NOMO-1 treated with DMSO at 0.1 percent for 48 hours (cell line): ENCODE measurements at regions not wholly inside any gene's neighbourhood (a gene's known extent, or its start where the extent isn't known, plus 50 kb on each side); places are given as distances from the start of the nearest gene placed in this dataset.

Source experiments
- DNase-seq: peaks from one replicate; lab custom pipeline; 2025; ENCODE audit not compliant: unreplicated experiment; lab: John Stamatoyannopoulos, UW

GRCh38 chr5:4212981-4213819 is 617.6 kb downstream of the IRX1 start:
- DNase-seq, result no peak

- no peak for DNase-seq
Measured at GRCh38 chr5:4215143-4215542, 619.5 kb downstream of the IRX1 start.

GRCh38 chr5:4216142-4216541 is 620.5 kb downstream of the IRX1 start:
- DNase-seq, result no peak

DNA sequence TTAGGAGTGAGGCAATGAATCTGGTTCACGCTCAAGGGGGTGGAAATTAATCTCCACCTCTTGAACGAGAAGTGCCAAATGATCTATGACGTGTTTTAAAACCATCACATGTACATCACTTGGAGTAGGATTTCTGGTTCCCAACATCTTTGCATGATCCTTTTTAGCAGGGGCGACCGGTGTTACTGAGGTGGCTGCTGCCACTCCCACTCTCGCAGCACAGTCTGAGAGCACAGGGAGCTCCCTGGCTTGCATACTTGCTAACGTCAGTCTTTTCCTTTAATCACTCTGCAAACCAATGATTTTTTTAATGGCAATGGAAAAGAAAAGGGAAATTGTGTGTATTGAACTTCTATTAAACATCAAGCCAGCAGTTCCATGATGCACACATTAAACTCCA is 624.4 kb downstream of the IRX1 start:
- no peak for DNase-seq

- DNase-seq, result no peak
Measured at GRCh38 chr5:4221048-4221447, 625.4 kb downstream of the IRX1 start.

DNA sequence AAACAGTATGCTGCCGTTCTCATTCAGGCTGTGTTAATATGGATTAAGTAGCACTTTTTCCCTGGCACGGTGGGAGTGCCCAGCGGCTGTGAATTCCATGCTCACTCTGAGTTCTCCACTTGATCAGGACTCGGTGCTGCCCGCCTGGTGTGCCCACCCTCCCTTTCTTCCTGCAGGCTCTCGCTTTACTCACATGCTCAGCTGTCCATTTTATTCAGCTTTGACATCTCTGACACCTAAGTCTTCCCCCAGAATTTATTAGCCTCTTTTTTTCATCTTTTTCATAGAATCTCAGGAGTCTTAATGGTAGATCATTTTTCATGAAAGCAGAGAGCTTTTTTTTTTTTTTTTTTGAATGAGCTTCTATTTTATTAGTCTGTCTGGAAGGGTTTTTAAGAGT is 626.5 kb downstream of the IRX1 start:
- no peak for DNase-seq

- DNase-seq, result no peak
Measured at GRCh38 chr5:4222821-4223220, 627.2 kb downstream of the IRX1 start.

- no peak for DNase-seq
Measured at GRCh38 chr5:4225741-4226140, 630.1 kb downstream of the IRX1 start.

- DNase-seq, result no peak
Measured at GRCh38 chr5:4226565-4226964, 630.9 kb downstream of the IRX1 start.

DNA sequence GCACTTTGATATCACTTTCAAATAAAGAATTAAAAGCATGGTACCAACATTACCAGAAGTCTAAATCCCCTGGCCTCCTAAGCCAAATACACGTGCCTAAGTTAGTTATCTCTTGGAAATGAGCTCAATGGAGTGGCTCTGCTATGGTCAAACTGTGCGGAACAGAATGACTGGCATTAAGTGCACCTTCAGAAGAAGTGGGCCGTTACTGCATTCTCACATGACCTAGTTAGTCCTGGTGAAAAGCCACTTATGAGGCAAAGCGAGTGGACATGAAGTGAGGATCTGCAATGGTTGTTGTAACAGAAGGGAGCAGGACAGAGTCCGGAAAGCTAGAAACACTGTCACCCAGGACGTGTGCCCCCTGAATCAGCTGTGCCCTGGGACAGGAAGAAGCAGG is 633.1 kb downstream of the IRX1 start:
- no peak for DNase-seq

GRCh38 chr5:4229414-4230292 is 634.0 kb downstream of the IRX1 start:
- DNase-seq, result no peak

DNA sequence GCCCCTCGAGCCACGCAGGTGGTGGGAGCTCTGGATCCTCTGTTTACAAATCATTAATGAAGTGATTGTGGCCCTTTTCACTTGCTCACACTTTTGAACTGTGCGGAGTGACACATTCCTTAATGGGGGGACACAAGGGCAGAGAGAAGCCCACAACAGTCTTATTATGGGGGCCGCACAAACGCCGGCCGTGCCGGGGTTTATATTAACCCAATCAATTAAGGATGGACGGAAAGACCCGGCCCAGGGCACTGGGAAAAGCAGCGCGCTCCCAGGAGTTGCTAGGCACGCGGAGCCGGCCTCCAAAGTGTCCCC is 634.8 kb downstream of the IRX1 start:
- DNase-seq, result no peak

- no peak for DNase-seq
Measured at GRCh38 chr5:4230786-4231641, 635.4 kb downstream of the IRX1 start.

DNA sequence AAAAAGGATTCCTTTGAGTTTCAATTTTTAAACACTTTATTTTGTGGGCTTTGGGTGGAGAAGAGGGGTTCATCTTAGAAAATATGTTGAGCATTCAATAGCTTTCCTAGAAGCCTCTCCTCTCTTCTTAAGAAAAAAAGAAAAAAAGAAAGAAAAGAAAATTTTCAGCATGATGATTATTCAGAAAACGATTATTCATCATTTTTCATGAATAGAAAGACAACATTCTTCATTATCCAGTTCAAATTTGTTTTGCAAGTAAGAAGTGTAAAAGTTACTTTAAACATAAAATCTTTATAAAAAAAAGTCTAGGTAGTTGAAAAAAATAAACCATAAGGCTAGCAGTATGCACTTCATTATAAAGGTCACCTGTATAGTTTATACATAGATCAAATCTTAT is 636.5 kb downstream of the IRX1 start:
- no peak for DNase-seq

DNA sequence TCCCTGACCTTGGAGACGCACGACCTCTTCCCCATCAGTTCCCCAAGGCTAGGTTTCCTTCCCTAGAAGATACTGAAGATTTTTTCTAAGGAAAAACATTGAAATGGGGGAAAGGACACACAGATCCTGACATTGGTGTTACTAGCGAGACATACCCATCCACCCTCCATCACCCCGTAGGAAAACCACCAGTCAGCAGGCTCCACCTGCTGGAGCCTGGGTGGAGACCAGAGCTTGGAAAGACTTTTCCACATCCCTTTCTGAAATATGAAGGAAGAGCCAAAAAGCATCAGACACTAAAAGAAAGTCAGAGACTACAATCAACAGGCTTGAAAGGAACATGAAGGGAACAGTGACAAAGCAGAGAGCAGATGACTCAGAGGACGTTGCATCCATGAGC is 638.0 kb downstream of the IRX1 start:
- DNase-seq, result no peak

DNA sequence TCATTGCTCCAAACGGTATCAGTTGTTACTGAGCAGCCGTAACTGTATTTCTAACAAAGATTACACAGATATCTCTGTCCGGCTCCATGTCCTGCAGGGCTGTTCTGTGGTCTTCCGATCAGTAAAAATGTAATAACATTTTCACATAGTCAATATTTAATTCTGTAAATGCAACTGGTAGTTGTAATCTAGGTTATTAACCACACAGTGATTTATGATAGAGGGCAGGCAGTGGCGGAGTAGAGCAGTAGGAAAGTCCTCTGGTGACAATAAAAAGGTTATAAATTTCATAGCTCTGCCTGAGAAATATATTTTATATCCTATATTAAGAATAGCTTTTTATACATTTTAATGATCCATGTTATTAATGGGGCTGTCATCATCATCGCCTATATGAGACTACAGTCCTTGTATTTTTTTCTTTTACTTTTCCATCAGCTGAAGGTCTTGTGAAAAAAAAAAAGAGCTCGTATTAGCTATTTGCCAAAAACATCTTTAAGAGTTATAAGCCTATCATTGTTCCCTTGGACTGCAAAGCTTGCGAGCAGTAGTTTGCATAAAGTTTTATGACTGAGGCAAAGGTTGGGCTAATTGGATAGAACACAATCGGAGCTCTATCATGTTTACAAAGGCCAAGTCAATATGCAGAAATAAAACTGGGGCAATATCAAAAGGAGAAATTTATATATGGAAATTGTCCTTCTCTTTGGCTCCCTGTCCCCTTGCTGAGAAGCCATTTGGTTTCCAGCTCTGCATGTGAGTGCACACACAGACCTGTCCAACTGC is 648.0 kb downstream of the IRX1 start:
- no peak for DNase-seq

GRCh38 chr5:4244306-4244705 is 648.7 kb downstream of the IRX1 start:
- no peak for DNase-seq

GRCh38 chr5:4245076-4245475 is 649.4 kb downstream of the IRX1 start:
- no peak for DNase-seq

- no peak for DNase-seq
Measured at GRCh38 chr5:4245511-4245910, 649.9 kb downstream of the IRX1 start.

- DNase-seq, result no peak
Measured at GRCh38 chr5:4246447-4246846, 650.8 kb downstream of the IRX1 start.

DNA sequence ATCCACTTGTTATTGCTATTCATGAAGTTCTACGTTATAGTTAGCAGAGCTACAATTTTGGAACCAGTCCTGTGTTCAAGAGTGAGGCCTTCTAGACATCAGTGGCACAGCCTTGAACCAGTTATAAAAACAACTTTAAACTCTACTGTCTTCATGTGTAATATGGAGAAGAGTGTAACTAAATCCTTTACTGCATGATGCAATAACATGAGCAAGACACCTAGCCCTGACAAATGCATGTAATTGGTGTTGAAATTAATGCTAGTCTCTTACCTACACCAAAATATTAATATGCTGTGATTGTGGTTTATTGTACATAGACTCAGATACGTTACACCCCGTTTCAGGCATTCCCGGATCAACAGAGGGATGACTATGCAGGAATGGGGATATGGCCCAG is 654.6 kb downstream of the IRX1 start:
- no peak for DNase-seq
